Caki2 (cell line): ENCODE measurements at regions not wholly inside any gene's neighbourhood (a gene's known extent, or its start where the extent isn't known, plus 50 kb on each side); places are given as distances from the start of the nearest gene placed in this dataset.

Experiments used
- DNase-seq: peaks from one replicate; pipeline ENCODE4 v3.0.0-alpha.2; 2015; ENCODE audit warnings: low read depth
- in situ Hi-C: cut with HindIII; loops from 2 replicates; pipeline ENCODE4 v1.10.0; 2016; ENCODE audit warnings: low sequenced_read_pairs, low pct_unique_long_range_greater_than_20kb, mixed read lengths

DNA sequence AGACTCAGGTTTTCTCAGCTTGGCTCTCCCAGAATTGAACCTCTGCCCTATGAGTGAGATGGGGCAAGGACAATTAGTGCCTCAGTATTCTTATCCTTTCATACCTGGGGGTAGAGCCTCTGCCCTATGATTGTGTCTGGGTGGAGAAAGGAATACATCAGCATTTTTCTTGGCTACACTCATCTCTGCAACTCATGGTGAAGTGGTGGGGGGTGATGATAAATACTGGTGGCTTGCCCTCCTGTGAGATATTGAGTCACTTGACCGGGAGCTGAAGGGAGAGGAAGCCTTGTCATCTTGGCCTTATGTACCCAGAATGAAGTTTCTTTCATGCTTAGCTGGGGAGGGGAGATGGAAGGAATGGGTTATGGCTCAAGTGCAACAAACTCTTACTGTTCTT lies 71.3 kb upstream of the ENOX2 start:
- no peak for DNase-seq
- in situ Hi-C loops, result no loop called here

DNA sequence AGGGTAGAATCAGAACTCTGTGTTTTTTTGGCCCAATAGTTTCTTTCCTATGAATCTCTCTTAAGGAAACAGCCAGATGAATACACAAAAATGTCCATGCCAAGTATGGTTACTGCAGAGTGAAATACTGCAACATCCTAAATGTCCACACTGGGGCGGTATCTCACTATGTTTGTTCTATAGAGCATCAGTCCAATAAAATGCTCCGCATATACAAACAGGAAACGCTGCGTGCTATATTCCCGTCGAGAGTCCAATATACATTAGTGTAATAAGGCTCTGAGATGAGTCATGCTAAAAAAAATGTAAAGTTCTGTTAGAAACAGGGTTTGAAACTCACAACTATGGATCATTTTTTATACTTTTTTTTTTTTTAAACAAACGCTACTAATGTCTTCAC lies 72.9 kb upstream of the ENOX2 start:
- DNase-seq, result peak; percentile 18
- in situ Hi-C loops, result no loop called here

DNA sequence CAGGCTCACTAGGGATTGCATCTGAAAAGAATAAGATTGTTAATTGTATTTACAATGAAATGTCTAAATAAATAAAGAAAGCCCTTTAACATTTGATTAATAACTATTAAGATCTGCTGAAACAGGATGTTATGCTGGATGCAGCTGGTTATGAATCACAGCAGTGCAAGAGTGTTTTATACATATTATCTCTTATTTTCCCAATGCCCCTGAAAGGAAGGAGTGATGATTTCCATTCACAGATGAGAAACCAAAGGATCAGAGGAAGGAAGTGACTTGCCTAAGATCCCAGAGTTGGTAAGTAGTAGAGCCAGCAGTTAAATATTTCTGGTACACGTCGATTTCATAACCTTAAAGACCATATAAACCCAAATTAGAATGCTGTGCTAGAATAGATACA lies 76.3 kb upstream of the ARHGAP36 start:
- DNase-seq, result no peak
- in situ Hi-C loops, result no loop called here

DNA sequence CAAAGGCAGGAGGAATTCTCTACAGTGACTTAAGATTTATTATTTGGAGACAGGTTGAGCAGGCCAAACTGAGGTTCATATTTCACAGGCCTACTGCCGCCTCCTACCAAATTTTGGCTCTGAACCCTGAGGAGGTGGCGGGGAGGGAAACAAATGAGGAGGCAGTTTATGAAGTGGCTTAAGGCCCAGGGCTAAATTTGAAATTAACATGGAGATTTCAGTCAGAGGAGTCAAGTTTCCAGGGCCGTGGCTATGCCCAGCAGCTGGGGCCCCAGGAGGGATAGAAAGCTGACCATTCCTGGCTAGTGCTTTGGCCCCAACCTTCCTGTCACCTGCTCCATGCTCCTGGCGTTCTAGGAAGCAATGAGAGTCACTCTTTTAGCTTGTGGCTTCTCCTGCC lies 73.4 kb upstream of the ARHGAP36 start:
- in situ Hi-C loops, result no loop called here
- no peak for DNase-seq

DNA sequence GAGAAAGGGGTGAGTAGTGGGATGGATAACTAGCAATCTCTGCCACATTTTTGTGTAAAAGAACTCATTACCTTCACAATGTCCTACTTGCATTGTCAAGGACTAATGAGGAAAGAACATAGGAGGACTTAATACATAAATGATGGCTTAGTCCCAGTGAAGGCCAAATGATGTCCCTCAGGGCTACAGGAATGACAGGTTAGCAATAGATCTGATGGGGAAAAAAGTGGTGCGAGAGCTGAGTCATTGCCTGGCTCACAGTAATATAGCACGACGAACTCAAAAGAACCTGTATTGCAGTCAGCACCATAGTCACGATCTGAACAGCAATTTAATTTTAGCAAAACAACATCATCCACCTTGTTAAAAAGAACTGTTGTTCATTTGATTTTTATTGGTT lies 70.9 kb upstream of the ARHGAP36 start:
- in situ Hi-C loops, result no loop called here
- no peak for DNase-seq

DNA sequence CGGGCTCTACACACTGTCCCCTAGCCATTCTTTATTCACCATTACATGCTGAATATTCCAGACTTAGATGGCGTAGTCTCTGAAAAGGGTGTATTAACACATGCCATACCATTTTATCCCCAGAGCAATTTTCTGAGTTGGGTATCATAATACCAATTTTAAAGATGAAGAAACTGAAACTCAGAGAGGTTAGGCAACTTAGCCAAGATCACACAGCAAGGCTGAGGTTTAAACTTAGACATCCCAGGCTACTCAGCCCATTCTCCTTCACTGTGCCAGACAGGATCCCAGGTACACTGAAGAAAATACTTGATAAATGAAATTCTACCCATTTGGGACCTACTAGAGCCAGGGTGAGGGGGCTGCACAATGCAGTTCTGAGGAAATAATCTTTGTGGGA lies 67.4 kb upstream of the ARHGAP36 start:
- DNase-seq, result no peak
- in situ Hi-C loops, result no loop called here

DNA sequence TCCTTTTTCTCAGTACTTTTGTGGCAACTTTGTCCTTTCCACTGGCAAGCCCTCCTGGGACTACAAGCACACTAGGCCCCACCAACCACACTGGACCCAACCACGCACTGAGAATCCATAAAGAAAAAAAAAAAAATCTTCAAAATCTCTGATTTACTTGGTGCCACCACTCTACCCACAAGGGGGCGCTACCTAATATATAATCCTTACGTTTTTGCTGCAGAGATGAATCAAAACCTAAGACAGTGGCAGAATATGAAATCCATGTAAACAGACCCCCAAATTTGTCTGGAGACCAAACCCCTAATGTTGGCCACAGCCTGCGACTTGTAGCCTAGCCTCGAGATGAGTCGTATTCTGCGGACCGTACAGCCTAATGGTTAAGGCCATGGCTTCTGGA lies 63.5 kb upstream of the ARHGAP36 start:
- no peak for DNase-seq
- in situ Hi-C loops, result no loop called here

DNA sequence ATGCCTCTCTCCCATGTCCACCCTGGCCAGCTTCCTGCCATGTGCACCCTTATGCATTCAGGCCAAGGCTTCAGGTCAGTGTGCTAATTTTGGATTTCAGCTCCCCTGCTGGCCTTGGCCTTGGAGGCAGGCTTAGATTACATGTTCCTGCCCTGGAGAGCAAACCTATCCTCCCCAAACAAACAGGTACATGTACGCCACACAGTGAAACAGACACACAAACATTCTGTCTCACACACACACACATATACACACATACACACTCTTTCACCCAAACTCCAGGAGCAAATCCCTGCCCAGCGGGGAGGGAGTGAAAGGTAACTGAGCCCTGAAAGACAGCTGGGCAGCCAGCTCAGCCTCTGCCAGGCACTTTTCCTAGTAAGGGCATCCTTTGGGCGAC lies 62.7 kb upstream of the ARHGAP36 start:
- DNase-seq, result no peak
- in situ Hi-C loops, result no loop called here

DNA sequence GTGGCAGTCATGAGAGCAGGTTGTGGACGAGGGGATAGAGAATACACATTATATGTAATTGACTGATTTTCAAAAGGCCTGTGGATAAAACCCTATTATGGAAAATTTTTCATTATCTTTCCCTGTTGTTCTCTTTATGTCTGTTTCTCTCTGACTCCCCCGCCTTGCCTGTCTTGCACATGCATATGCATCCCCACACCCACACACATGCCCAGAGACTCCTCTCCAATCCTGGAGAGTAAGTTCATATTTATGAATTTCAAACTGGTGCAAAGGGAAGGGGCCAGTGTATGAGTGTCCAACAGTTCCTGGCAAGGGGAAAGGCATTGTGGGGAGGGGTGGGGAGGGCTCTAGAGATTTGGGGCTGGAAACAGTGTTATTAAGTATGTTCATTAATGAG lies 60.8 kb upstream of the ARHGAP36 start:
- in situ Hi-C loops, result no loop called here

DNA sequence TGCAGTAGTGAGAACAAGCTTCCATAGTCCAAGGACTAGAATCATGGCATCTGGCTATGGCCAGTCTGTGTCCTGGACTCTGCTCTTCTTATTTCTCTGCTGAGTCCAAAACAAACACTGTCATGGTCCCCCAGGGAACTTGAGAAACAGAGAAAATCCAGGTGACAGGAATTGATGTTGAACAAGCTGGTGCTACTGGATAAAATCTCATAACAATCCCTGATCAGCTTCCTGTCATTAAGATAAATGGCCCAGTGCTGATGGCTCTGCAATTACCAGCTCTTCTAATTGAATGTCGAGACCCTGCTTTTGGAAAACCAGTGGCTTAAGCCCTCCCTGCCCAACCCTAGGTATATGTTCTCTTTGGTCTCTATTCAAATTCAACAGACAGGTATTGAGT lies 58.8 kb upstream of the ARHGAP36 start:
- DNase-seq, result no peak
- in situ Hi-C loops, result no loop called here

More for the DNA sequence above, 60.8 kb upstream of the ARHGAP36 start:
- no peak for DNase-seq
